ENCODE measurements at regions not wholly inside any gene's neighbourhood (a gene's known extent, or its start where the extent isn't known, plus 50 kb on each side); places are given as distances from the start of the nearest gene placed in this dataset.

GRCh38 chr1:189899686-189900425 is 577.8 kb downstream of the BRINP3 start:
- DNase-seq (ENCODE audit: low read depth) = no peak
- in situ Hi-C loops (cut with HindIII; ENCODE audit: low sequenced_read_pairs) = no loop called here
- no peak overlapping the region for H3K4me3 ChIP-seq (ENCODE audit: low read depth, low read length)
- no peak for TF ChIP-seq CTCF (IDR thresholded peaks at IDR 0.05; ENCODE audit: low read depth, low read length, missing control alignments)

- in situ Hi-C loops (cut with HindIII; ENCODE audit: low sequenced_read_pairs) = no loop called here
- no peak overlapping the region for H3K4me3 ChIP-seq (ENCODE audit: low read depth, low read length)
- TF ChIP-seq CTCF (IDR thresholded peaks at IDR 0.05; ENCODE audit: low read depth, low read length, missing control alignments) = no peak
- DNase-seq (ENCODE audit: low read depth) = no peak
Measured at GRCh38 chr1:189904509-189904908, 573.2 kb downstream of the BRINP3 start.

- no peak overlapping the region for H3K4me3 ChIP-seq (ENCODE audit: low read depth, low read length)
- in situ Hi-C loops (cut with HindIII; ENCODE audit: low sequenced_read_pairs) = no loop called here
- TF ChIP-seq CTCF (IDR thresholded peaks at IDR 0.05; ENCODE audit: low read depth, low read length, missing control alignments) = no peak
- no peak for DNase-seq (ENCODE audit: low read depth)
Measured at GRCh38 chr1:189908113-189908512, 569.6 kb downstream of the BRINP3 start.

GRCh38 chr1:189921613-189922012 is 556.1 kb downstream of the BRINP3 start:
- no peak for TF ChIP-seq CTCF (IDR thresholded peaks at IDR 0.05; ENCODE audit: low read depth, low read length, missing control alignments)
- no peak for DNase-seq (ENCODE audit: low read depth)
- H3K4me3 ChIP-seq (ENCODE audit: low read depth, low read length) = no peak overlapping the region
- in situ Hi-C loops (cut with HindIII; ENCODE audit: low sequenced_read_pairs) = no loop called here

- no peak for DNase-seq (ENCODE audit: low read depth)
- H3K4me3 ChIP-seq (ENCODE audit: low read depth, low read length) = no peak overlapping the region
- in situ Hi-C loops (cut with HindIII; ENCODE audit: low sequenced_read_pairs) = no loop called here
- no peak for TF ChIP-seq CTCF (IDR thresholded peaks at IDR 0.05; ENCODE audit: low read depth, low read length, missing control alignments)
Measured at GRCh38 chr1:189927641-189928040, 550.0 kb downstream of the BRINP3 start.

- H3K4me3 ChIP-seq (ENCODE audit: low read depth, low read length) = no peak overlapping the region
- no peak for DNase-seq (ENCODE audit: low read depth)
- TF ChIP-seq CTCF (IDR thresholded peaks at IDR 0.05; ENCODE audit: low read depth, low read length, missing control alignments) = no peak
- in situ Hi-C loops (cut with HindIII; ENCODE audit: low sequenced_read_pairs) = no loop called here
Measured at GRCh38 chr1:189929501-189930099, 548.1 kb downstream of the BRINP3 start.
